ENCODE measurements at regions not wholly inside any gene's neighbourhood (a gene's known extent, or its start where the extent isn't known, plus 50 kb on each side); places are given as distances from the start of the nearest gene placed in this dataset.

DNA sequence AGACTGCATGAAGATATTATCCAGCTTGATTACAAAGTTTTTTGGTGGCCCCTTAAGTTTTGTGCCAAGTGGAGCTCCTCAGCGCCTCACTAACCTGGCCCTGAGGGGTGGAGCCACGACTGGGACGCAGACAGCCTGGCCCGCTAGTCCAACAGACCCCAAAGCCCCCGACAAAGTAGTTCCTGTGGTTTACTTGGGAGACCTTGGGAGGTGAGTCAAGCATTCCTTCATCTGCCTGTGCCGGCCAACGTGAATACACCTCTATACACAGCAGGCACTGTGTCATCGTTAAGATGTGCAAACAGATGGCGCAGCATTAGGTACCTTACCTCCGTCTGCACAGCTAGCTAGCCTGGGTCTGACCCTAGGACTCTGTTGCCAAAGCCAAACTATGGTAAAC, 55.0 kb upstream of the LAMA1 start:
- Histone ChIP-seq H3K79me2 (ENCODE audit: insufficient read depth, low read length) (no peaks in the 10 kb centered on the region), H3K9ac (ENCODE audit: extremely low read depth, insufficient read length, low read length) (no peak overlapping the region), H3K4ac (ENCODE audit: low read depth, low read length) (no peak overlapping the region), H4K5ac (ENCODE audit: insufficient read length, low read depth, low read length) (no peak overlapping the region), H3K27ac (ENCODE audit: insufficient read length, low read depth, low read length) (no peak overlapping the region), H3K23ac (ENCODE audit: insufficient read length, low read depth, low read length) (no peak overlapping the region), H4K20me1 (ENCODE audit: control insufficient read depth, insufficient read depth, insufficient read length) (no peaks in the 10 kb centered on the region), H4K91ac (ENCODE audit: insufficient read length, low read depth, low read length) (no peak overlapping the region), H2AFZ (ENCODE audit: low read length) (no peak overlapping the region), H4K8ac (replicated peaks; ENCODE audit: insufficient read length, low read depth, low read length) (no peak overlapping the region), H2BK5ac (ENCODE audit: insufficient read length, low read length) (no peak overlapping the region), H3K4me2 (ENCODE audit: insufficient read depth, insufficient read length, low read length) (no peak overlapping the region), H3K79me1 (ENCODE audit: insufficient read depth, low read depth, low read length, poor library complexity, severe bottlenecking) (no peaks in the 10 kb centered on the region), H3K4me1 (ENCODE audit: insufficient read depth, low read length) (no peaks in the 10 kb centered on the region), H3K23me2 (ENCODE audit: insufficient read length, low read depth, low read length, poor library complexity, severe bottlenecking) (no peaks in the 10 kb centered on the region), H3K18ac (ENCODE audit: insufficient read length, low read depth, low read length) (no peak overlapping the region), H2AK5ac (ENCODE audit: insufficient read length, low read length) (no peak overlapping the region), H3K14ac (ENCODE audit: insufficient read depth, low read length) (no peak overlapping the region), H3K56ac (ENCODE audit: insufficient read length, low read depth, low read length) (no peak overlapping the region), H2BK12ac (ENCODE audit: insufficient read length, low read depth, low read length) (no peak overlapping the region), H2BK20ac (ENCODE audit: low read depth, low read length, poor library complexity, severe bottlenecking) (no peak overlapping the region), H3K27me3 (ENCODE audit: insufficient read depth, low read length) (no peaks in the 10 kb centered on the region), H3T11ph (ENCODE audit: low read length) (no peak overlapping the region), H2BK120ac (ENCODE audit: low read depth, low read length, poor library complexity, severe bottlenecking) (no peak overlapping the region), H3K9me3 (ENCODE audit: control insufficient read depth, low read depth, low read length) (no peaks in the 10 kb centered on the region), H2BK15ac (ENCODE audit: low read depth, low read length) (no peak overlapping the region)
- no CpG with 5 or more reads among the region's 10 CpGs for WGBS (ENCODE audit: extremely low coverage, insufficient read length, low lambda C conversion rate)
- H3K27me3 Mint-ChIP-seq (ENCODE audit: low read depth): no peaks in the 10 kb centered on the region
- TF ChIP-seq, protein P1, sequence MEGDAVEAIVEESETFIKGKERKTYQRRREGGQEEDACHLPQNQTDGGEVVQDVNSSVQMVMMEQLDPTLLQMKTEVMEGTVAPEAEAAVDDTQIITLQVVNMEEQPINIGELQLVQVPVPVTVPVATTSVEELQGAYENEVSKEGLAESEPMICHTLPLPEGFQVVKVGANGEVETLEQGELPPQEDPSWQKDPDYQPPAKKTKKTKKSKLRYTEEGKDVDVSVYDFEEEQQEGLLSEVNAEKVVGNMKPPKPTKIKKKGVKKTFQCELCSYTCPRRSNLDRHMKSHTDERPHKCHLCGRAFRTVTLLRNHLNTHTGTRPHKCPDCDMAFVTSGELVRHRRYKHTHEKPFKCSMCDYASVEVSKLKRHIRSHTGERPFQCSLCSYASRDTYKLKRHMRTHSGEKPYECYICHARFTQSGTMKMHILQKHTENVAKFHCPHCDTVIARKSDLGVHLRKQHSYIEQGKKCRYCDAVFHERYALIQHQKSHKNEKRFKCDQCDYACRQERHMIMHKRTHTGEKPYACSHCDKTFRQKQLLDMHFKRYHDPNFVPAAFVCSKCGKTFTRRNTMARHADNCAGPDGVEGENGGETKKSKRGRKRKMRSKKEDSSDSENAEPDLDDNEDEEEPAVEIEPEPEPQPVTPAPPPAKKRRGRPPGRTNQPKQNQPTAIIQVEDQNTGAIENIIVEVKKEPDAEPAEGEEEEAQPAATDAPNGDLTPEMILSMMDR (conservative IDR thresholded peaks at IDR 0.05): no peak
- no peaks in the 10 kb centered on the region for H3K36me3 Mint-ChIP-seq (ENCODE audit: insufficient read depth in 1 of 3, low read depth in 3 of 3)
- peaks cover 9 to 16% of the 10 kb centered on the region in 2 experiments for H3K4me1 Mint-ChIP-seq
- H3K4me3 Mint-ChIP-seq: no peak overlapping the region
- no peaks in the 10 kb centered on the region for H3K9me3 Mint-ChIP-seq
- no peak for DNase-seq
- H3K27ac Mint-ChIP-seq: no peak overlapping the region
